NCI-H774 (cell line): ENCODE measurements at regions not wholly inside any gene's neighbourhood (a gene's known extent, or its start where the extent isn't known, plus 50 kb on each side); places are given as distances from the start of the nearest gene placed in this dataset.
"Not testable (repeated sequence)": the region's sequence is repeated elsewhere in the genome, so short reads cannot be mapped to it uniquely, and the experiment has no call there.

ENCODE experiments used
- DNase-seq: peaks from one replicate; lab custom pipeline; 2025; lab: John Stamatoyannopoulos, UW

- DNase-seq = no peak
These were observed 294.9 kb upstream of the SGO1 start for GRCh38 chr3:20480786-20481365.

DNA sequence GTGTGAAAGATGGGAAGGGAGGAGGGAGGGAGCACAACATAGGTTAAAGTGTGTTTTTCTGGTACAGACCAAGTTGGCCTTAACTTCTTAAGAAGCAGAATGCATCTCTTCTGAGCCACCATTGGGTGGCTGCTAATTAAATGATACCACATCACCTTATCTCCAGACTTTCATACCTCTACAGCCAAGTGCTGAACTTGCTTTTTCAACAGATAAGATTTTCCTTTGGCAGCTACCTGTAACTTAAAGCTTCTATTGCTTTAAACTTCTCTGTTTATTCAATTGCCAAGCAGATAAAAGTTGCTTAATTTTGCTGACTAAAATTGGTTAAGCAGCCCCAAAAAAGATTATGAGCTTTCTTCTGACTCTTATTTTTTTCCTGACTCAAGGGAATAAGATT, 292.4 kb upstream of the SGO1 start:
- DNase-seq = no peak

- not testable (repeated sequence) for DNase-seq
These were observed 278.2 kb upstream of the SGO1 start for GRCh38 chr3:20464237-20464636.

- DNase-seq = no peak
These were observed 276.7 kb upstream of the SGO1 start for GRCh38 chr3:20462723-20463122.

GRCh38 chr3:20462226-20462625, 276.2 kb upstream of the SGO1 start:
- DNase-seq = no peak

GRCh38 chr3:20458994-20459716, 273.1 kb upstream of the SGO1 start:
- DNase-seq = no peak

GRCh38 chr3:20456511-20456910, 270.5 kb upstream of the SGO1 start:
- DNase-seq = no peak

GRCh38 chr3:20451170-20451569, 265.2 kb upstream of the SGO1 start:
- DNase-seq = no peak

GRCh38 chr3:20450611-20451010, 264.6 kb upstream of the SGO1 start:
- no peak for DNase-seq

DNA sequence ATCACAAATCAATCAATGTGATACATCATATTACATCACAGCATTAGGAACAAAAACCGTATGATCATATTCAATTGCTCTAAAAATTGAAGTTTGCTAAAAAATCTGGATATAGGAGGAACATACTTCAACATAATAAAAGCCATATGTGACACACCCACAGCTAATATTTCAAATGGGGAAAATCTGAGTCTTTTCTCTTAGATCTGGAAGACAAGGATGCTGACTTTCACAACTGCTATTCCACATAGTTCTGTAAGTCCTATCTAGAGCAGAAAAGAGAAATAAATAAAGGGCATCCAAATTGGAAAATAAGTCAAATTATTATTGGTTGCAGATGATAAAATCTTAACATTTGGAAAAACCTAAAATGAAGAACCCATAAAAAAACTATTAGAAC, 256.8 kb upstream of the SGO1 start:
- no peak for DNase-seq

GRCh38 chr3:20427268-20427667, 241.3 kb upstream of the SGO1 start:
- not testable (repeated sequence) for DNase-seq

- DNase-seq = no peak
These were observed 239.1 kb upstream of the SGO1 start for GRCh38 chr3:20425138-20425537.

DNA sequence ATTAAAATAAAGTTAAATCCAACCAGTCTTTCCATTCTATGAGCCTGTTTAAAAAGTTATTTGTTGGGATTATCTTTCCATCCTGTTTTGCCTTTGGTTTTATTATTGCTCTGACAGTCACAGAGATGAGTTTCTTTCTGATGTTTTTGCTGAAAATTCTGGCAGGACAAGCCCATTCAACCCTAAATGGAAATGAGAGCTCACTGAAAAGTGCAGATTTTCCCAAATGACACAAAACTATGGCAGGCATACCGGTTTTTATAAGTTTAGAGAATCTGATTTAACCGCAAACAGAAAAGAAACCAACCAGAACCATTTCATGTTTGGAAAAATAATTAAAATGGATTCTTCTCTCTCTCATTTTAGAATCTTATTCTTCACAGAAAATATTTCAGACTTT, 238.1 kb upstream of the SGO1 start:
- DNase-seq = no peak

- DNase-seq = no peak
These were observed 236.4 kb upstream of the SGO1 start for GRCh38 chr3:20422391-20422790.

DNA sequence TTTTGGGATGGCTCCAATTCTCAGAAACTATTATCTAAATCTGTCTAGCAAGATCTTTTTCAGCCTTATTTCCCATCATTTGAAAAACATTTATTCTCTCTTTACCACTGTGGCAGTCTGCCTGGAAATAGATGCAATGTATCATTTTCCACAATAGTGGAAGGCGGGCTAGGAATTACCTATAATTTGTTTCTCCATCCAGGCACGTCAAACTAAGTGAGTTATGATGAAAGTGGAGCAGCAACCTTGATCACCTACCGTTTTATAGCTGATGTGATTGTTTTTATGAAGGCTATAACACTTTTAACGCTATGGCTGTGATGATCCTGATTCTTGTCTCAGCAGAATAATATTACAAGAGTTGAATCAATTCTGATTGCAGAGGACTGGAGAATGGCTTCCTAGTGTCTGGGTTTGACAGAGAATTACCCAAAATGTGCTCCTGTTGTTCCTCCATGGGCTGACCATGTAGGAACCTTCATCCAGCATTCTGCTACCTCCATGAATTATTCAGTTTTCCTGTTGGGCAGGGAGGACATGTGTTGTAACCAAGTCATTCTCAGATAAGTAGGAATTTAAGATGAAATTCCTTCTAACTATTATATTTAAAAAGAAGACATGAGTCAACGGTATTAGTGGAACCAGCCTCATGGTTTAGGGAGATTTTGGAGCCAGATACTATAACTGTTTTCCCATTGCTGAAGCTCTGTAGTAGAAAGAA, 231.5 kb upstream of the SGO1 start:
- DNase-seq = no peak

DNA sequence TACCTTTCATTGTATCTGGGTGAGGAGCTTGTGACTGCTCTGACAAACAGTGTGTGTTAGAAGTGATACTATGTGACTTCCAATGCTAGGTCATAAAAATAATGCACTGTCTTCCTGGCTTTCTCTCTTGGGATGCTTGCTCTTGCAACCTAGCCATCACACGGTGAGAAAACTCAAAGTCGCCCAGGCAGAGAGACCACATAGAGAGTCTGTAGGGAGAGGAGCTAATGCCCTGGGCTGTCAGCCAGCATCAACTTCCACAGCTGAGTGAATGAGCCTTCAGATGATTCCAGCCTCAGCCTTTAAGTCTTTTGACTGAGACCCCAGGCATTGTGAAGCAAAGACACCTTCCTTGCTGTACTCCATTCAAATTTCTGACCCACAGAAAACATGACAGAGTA, 220.6 kb upstream of the SGO1 start:
- DNase-seq = no peak

- DNase-seq = no peak
These were observed 219.7 kb upstream of the SGO1 start for GRCh38 chr3:20405744-20406143.

GRCh38 chr3:20405231-20405630, 219.2 kb upstream of the SGO1 start:
- no peak for DNase-seq

- DNase-seq = no peak
These were observed 218.7 kb upstream of the SGO1 start for GRCh38 chr3:20404741-20405100.

DNA sequence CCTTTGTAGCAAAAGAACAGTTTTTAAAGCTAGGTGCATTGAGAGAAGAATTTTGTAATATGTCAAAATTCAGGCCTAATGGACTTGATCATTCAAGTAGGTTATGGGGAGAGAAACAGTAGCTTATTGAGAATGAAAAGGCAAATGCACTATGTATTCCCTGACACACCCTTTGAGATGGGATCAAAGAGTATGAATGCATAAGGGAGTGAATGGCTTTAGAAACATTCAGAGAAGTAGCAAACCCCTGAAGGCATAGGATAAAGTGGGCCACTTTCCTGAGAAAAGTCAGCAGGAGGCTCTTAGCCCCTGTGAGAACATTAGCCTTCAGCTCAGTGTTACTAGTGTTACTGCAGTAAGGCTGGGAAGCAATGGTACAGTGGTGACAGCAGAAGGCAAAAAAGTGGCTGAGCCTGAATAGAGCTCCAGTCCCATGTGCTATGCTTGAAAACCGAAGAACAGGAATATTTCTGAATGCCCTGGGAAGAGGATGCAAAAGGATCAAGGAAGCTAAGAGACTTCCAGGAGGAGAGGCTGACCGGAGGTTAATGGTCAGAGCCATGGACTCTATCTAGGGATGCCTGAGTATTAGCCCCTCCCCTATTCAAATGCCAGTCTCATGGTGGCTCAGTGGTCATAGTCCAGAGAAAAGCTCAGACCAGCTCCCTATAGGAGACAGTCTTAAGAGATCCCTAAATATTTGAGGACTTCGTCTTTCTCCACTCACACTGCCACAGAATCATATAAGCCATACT, 218.2 kb upstream of the SGO1 start:
- DNase-seq = no peak

DNA sequence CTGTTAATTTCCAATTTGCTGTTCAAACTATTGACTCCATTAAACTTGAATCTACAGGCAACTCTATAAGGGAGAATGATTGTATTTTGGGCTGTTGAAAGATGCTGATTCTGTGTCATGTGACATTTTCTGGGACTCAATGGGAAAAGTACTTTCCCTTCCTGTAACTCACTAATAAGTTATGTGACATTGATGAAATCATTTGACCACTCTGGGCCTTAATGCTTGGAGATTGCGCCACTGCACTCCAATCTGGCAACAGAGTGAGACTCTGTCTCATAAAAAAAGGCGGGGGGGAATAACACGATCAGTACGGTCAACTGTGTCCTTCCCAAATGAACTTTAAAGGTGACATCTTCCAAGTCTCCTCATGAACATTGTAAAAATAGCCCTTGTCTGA, 215.2 kb upstream of the SGO1 start:
- no peak for DNase-seq

GRCh38 chr3:20400686-20401085, 214.7 kb upstream of the SGO1 start:
- no peak for DNase-seq

- no peak for DNase-seq
These were observed 214.3 kb upstream of the SGO1 start for GRCh38 chr3:20400281-20400680.
